ENCODE measurements at regions not wholly inside any gene's neighbourhood (a gene's known extent, or its start where the extent isn't known, plus 50 kb on each side); places are given as distances from the start of the nearest gene placed in this dataset.
"Not testable (repeated sequence)": the region's sequence is repeated elsewhere in the genome, so short reads cannot be mapped to it uniquely, and the experiment has no call there.

DNA sequence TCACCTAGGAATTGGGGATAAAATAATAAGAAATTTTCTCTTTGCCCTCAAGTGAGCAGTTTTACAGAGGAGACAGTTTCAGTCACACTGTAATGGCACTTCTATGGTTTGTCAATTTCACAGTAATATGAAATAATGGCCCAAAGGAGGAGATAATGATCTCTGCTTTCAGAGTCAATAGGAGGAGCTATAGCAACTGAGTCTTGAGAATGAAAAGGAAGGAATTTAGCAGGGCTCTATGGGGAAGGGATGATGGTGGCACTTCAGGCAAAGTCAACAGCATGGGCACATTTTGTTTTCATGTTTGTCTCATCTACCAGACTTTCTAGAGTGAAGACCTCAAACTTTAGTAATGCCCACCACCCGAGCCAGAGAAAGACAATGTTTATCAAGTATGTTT is 138.3 kb upstream of the HMGN3 start:
- TF ChIP-seq, protein P1, sequence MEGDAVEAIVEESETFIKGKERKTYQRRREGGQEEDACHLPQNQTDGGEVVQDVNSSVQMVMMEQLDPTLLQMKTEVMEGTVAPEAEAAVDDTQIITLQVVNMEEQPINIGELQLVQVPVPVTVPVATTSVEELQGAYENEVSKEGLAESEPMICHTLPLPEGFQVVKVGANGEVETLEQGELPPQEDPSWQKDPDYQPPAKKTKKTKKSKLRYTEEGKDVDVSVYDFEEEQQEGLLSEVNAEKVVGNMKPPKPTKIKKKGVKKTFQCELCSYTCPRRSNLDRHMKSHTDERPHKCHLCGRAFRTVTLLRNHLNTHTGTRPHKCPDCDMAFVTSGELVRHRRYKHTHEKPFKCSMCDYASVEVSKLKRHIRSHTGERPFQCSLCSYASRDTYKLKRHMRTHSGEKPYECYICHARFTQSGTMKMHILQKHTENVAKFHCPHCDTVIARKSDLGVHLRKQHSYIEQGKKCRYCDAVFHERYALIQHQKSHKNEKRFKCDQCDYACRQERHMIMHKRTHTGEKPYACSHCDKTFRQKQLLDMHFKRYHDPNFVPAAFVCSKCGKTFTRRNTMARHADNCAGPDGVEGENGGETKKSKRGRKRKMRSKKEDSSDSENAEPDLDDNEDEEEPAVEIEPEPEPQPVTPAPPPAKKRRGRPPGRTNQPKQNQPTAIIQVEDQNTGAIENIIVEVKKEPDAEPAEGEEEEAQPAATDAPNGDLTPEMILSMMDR (conservative IDR thresholded peaks at IDR 0.05; ENCODE audit: low read depth, low read length): no peak
- H3K4me3 ChIP-seq (ENCODE audit: low read depth, low read length): no peak overlapping the region
- no peak for DNase-seq (ENCODE audit: low read depth)

GRCh38 chr6:79369026-79369425 is 134.5 kb upstream of the HMGN3 start:
- TF ChIP-seq, protein P1 (conservative IDR thresholded peaks at IDR 0.05; ENCODE audit: low read depth, low read length): no peak
- DNase-seq (ENCODE audit: low read depth): no peak
- H3K4me3 ChIP-seq (ENCODE audit: low read depth, low read length): no peak overlapping the region

GRCh38 chr6:79363441-79363840 is 129.0 kb upstream of the HMGN3 start:
- H3K4me3 ChIP-seq (ENCODE audit: low read depth, low read length); DNase-seq (ENCODE audit: low read depth): not testable (repeated sequence)

- H3K4me3 ChIP-seq (ENCODE audit: low read depth, low read length); DNase-seq (ENCODE audit: low read depth): not testable (repeated sequence)
Observed at GRCh38 chr6:79361074-79361473, 126.6 kb upstream of the HMGN3 start.

DNA sequence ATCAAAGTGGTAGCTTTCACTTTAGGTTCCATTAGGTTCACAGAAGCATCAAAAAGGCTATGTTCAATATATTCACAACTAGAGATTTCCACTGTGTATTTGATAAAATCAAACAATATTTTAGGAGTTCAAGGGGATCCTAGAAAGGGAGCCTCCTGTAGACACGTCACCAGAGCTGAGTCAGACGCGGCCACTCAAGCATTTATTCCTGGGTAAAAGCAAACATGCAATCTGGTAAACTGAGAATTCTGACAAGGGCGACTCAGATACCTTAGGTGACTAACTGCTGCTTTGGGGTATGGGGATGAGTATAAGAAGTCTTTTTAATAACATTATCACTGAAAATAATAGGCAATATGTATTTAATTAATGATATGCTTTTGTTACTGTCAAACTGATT is 118.7 kb upstream of the HMGN3 start:
- DNase-seq (ENCODE audit: low read depth): no peak
- TF ChIP-seq, protein P1 (conservative IDR thresholded peaks at IDR 0.05; ENCODE audit: low read depth, low read length): no peak
- H3K4me3 ChIP-seq (ENCODE audit: low read depth, low read length): no peak overlapping the region

GRCh38 chr6:79338493-79338892 is 104.0 kb upstream of the HMGN3 start:
- DNase-seq (ENCODE audit: low read depth): no peak
- TF ChIP-seq, protein P1 (conservative IDR thresholded peaks at IDR 0.05; ENCODE audit: low read depth, low read length): no peak

GRCh38 chr6:79335133-79335674 is 100.7 kb upstream of the HMGN3 start:
- H3K4me3 ChIP-seq (ENCODE audit: low read depth, low read length): no peak overlapping the region
- TF ChIP-seq, protein P1 (conservative IDR thresholded peaks at IDR 0.05; ENCODE audit: low read depth, low read length): no peak
- no peak for DNase-seq (ENCODE audit: low read depth)

More at GRCh38 chr6:79338493-79338892, 104.0 kb upstream of the HMGN3 start:
- no peak overlapping the region for H3K4me3 ChIP-seq (ENCODE audit: low read depth, low read length)

DNA sequence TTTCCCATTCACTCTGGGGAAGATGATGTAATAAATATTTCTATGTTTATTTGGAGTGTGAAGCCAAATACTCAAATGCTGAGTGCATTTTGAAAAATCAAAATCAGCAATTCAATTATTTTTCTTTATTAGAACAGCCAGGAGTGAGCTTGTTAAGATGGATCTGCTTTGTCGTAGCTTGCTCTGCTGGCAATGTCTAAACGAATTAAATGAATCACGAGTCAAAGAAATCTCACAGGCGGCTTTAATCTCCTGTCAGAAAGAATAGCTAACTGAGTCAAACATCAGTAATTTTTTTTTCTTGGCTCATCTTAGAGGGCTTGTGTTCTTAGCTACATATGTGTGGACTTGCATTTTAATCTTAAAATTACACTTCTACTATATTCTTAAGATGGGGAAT is 100.2 kb upstream of the HMGN3 start:
- no peak for DNase-seq (ENCODE audit: low read depth)
- no peak overlapping the region for H3K4me3 ChIP-seq (ENCODE audit: low read depth, low read length)
- TF ChIP-seq, protein P1 (conservative IDR thresholded peaks at IDR 0.05; ENCODE audit: low read depth, low read length): no peak
